HFF-Myc (cell line): ENCODE measurements at regions not wholly inside any gene's neighbourhood (a gene's known extent, or its start where the extent isn't known, plus 50 kb on each side); places are given as distances from the start of the nearest gene placed in this dataset.

Experiments
- DNase-seq: peaks from one replicate; pipeline ENCODE4 v3.0.0-alpha.2; 2011; ENCODE audit warnings: low read depth; ENCODE audit errors: extremely low read depth
- H3K4me3 ChIP-seq: replicated peaks from 2 replicates; pipeline ENCODE4 v1.5.1; 2011; ENCODE audit warnings: low read depth, mild to moderate bottlenecking, control low read depth, low read length
- TF ChIP-seq, protein P1 (sequence below): IDR thresholded peaks from 2 replicates; pipeline ENCODE4 v1.5.1; 2012; ENCODE audit warnings: mild to moderate bottlenecking, low read depth, low read length, control low read depth; ENCODE audit errors: missing control alignments

DNA sequence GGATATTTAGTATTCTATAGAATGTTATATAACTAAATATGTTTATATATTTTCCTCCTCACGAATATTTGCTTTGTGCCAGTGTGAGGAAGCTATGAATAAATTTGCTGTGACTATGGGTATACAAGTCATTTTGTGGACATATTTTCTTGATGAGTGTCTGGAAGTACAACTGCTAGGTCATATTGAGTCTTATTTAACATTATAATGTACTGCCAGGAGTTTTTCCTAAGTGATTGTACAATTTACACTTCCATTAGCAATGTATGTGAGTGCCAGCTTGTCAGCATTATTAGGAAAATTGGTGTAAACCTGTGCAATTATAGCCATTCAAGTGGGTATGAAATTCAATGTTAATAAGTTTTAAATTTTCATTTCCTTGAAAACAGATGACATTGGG lies 1328.9 kb upstream of the TMEFF2 start:
- TF ChIP-seq, protein P1, sequence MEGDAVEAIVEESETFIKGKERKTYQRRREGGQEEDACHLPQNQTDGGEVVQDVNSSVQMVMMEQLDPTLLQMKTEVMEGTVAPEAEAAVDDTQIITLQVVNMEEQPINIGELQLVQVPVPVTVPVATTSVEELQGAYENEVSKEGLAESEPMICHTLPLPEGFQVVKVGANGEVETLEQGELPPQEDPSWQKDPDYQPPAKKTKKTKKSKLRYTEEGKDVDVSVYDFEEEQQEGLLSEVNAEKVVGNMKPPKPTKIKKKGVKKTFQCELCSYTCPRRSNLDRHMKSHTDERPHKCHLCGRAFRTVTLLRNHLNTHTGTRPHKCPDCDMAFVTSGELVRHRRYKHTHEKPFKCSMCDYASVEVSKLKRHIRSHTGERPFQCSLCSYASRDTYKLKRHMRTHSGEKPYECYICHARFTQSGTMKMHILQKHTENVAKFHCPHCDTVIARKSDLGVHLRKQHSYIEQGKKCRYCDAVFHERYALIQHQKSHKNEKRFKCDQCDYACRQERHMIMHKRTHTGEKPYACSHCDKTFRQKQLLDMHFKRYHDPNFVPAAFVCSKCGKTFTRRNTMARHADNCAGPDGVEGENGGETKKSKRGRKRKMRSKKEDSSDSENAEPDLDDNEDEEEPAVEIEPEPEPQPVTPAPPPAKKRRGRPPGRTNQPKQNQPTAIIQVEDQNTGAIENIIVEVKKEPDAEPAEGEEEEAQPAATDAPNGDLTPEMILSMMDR: no peak
- no peak overlapping the region for H3K4me3 ChIP-seq
- no peak for DNase-seq

DNA sequence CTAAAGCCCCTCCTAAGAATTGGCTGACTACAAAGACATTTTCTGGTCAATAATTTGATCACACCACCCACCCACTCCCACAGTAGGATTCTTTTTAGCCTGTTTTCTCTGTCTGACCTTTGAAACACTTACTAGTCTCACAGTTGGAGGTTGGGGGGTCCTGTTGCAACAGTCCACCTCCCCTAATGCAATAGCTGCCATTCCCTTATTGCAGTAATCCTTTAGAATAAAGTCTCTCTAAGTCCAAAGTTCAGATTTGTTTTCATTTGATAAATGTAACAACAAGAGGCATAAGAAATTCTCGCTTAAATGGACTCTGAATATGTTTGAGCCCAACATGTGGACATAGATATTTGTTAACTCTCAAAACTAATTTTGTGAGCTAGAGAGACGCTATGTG lies 1326.8 kb upstream of the TMEFF2 start:
- no peak for DNase-seq
- no peak overlapping the region for H3K4me3 ChIP-seq
- TF ChIP-seq, protein P1: no peak

DNA sequence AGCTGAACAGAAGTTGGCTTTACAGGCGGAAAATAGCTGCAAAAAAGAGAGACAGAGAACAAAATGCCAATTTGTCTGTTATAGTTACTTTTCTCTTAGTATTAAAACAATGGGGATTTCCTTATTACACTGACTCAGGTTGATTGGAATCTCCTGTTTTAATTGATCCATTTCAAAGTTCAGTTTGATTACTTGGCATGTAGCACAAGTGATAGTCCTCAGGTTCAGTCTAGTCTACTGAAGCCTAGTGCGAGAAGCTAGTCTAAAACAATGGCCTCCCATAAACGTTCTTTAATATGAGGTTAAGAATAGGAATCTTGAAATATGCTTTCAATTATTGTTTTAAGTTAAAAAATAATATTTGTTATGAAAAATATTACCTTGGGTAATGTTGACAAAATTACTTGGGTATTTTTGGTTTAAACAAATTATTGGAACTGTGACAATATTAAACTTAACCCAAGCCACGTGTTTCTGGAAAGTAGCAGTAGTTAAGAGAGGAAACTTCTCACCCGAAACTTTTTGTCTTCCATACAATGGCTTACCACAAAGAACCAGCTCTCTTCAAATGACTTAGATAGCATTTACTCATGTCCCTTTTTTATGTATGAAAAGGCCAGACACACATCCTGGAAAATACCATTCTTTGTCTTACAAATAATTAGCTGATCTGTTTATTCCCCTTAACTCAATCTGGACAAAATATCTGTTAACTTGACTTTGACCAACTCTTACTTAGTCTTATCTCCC lies 1326.2 kb upstream of the TMEFF2 start:
- no peak overlapping the region for H3K4me3 ChIP-seq
- TF ChIP-seq, protein P1: no peak
- no peak for DNase-seq

DNA sequence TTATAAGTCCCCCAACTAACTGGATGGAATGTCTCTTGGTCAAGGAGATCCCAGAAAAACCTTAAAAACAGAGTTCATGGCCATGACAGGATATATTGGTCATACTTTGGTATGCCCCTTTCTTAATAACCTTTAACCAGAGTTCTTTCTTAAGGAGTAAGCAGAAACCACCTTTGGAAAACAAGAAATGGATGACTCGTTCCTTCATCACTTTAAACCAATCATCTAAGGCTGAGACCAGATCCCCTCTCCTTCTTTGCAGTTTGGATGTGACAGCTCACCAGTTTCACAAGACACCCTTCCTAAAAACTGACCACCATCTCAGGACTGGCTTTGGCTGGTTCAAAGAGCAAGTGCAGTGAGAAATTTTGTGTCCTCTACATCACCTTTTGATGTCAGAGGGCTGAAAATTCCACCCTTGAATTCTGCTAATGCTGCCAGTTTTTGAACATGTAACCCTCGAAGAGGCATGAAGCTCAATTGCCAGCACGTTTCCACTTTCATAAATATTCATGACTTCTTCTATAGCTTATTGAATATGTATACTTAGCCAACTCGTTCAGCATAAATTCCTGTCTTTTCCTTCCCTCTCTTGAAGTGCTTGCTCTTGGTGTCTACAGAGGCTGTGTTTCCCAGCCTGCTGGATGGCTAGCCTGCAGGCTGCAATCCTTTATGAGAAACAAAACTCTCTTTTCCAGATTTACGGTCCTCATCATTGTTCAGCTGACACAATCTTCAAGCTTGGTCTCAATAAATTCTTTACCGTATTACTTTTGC lies 1323.5 kb upstream of the TMEFF2 start:
- no peak for DNase-seq
- H3K4me3 ChIP-seq: no peak overlapping the region
- TF ChIP-seq, protein P1: no peak

DNA sequence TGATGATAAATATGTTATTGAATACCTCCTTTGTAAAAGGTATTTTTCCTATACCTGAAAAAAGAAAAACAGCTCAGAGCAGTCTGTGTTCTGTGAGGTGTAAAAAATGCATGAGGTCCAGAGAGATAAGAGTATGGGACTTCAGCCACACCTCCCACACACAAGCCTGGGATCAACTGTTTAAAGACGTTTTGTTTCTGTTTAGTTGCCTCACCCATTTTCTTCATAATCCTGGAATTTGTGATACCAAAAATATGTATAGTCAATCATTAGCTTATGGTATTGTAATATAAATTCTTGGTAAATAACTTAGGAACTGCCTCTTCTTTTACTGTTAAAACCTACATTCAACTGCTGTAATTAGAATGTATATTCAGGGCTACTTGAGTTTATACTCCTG lies 1322.9 kb upstream of the TMEFF2 start:
- DNase-seq: no peak
- H3K4me3 ChIP-seq: no peak overlapping the region
- TF ChIP-seq, protein P1: no peak

DNA sequence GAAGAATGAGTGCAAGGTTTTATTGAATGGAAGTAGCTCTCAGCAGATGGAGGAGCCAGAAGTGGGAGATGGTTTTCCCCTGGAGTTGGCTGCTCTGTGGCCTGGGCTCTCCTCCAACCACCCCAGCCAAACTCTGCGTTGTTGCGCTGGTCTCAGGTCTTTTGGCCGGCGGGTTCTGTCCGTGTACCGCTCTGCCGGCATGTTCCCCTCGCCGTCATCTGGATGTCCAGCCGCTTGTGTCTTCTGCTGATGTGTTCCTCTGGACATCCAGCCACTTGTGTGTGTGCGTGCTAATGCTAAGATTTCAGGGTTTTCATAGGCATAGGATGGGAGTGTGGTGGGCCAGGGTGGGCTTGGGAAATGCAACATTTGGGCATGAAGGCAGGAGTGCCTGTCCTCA lies 1311.3 kb upstream of the TMEFF2 start:
- no peak for DNase-seq
- TF ChIP-seq, protein P1: no peak
- no peak overlapping the region for H3K4me3 ChIP-seq

DNA sequence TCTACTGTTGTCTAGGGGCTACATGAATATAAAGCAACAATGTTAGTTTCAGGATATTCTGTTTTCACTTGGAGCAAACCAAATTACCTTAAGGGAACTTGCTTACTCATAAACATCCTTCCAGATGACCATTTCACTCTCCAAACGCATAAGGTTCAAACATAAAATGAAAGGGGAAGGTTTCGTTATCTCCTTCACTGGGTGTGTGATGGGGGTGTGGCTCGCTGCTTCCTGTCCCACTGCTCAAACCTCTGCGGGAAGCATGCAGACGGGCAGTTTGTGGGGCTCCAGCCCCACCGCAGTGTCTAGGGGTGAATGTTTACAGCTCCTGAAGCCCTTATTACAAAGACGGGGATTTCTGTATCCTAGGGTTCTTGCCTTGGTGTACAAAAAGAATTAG lies 1310.9 kb upstream of the TMEFF2 start:
- TF ChIP-seq, protein P1: no peak
- H3K4me3 ChIP-seq: no peak overlapping the region
- DNase-seq: no peak
